ENCODE measurements at regions not wholly inside any gene's neighbourhood (a gene's known extent, or its start where the extent isn't known, plus 50 kb on each side); places are given as distances from the start of the nearest gene placed in this dataset.

DNA sequence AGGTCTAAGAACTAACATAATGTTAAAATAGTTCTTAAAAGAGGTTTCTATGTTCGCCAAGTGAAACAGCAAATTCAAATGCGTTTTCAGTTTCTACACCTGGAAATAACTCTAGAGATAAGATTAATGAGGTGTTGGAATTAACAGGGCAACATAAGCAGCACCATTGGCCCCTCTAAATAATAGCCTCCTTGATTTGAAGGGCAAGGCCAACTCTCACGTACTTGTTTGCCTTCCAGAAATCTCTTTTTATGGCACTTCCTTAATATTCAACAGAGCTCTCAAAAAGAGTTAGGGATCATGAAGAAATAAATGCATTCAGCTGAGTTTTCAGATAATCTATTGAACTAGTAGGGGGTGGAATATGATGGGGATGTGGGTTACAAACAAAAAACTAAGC is 80.9 kb downstream of the AASDHPPT start:
- Histone ChIP-seq H3K27me3 (replicated peaks; ENCODE audit: control insufficient read depth, insufficient read depth, low read length) (no peaks in the 10 kb centered on the region), H3K9me3 (peaks cover 17% of the 10 kb centered on the region), H3K4me1 (peaks cover 5% of the 10 kb centered on the region), H3K4me3 (ENCODE audit: low read depth, low read length) (no peak overlapping the region), H3K36me3 (ENCODE audit: control insufficient read depth, insufficient read depth, low read length) (no peaks in the 10 kb centered on the region)
- no peak for DNase-seq
- no TSS peak for BruUV-seq (replicated peaks)
- TF ChIP-seq, protein P1, sequence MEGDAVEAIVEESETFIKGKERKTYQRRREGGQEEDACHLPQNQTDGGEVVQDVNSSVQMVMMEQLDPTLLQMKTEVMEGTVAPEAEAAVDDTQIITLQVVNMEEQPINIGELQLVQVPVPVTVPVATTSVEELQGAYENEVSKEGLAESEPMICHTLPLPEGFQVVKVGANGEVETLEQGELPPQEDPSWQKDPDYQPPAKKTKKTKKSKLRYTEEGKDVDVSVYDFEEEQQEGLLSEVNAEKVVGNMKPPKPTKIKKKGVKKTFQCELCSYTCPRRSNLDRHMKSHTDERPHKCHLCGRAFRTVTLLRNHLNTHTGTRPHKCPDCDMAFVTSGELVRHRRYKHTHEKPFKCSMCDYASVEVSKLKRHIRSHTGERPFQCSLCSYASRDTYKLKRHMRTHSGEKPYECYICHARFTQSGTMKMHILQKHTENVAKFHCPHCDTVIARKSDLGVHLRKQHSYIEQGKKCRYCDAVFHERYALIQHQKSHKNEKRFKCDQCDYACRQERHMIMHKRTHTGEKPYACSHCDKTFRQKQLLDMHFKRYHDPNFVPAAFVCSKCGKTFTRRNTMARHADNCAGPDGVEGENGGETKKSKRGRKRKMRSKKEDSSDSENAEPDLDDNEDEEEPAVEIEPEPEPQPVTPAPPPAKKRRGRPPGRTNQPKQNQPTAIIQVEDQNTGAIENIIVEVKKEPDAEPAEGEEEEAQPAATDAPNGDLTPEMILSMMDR (IDR thresholded peaks at IDR 0.05; ENCODE audit: insufficient read depth in 1 of 2, low read depth in 1 of 2, low read length in 1 of 2, severe bottlenecking in 1 of 2, unreplicated experiment in 1 of 2) = no peak
- Mint-ChIP-seq H3K9me3 (ENCODE audit: unreplicated experiment) (peaks cover 64% of the 10 kb centered on the region), H3K27ac (ENCODE audit: unreplicated experiment) (no peak overlapping the region), H3K27me3 (ENCODE audit: insufficient read depth, unreplicated experiment) (no peaks in the 10 kb centered on the region), H3K4me1 (ENCODE audit: low read depth, unreplicated experiment) (peaks cover 16% of the 10 kb centered on the region), H3K4me3 (ENCODE audit: unreplicated experiment) (no peak overlapping the region), H3K36me3 (ENCODE audit: insufficient read depth, unreplicated experiment) (peaks cover 5% of the 10 kb centered on the region)
- intact Hi-C loops (cut with micrococcal nuclease; ENCODE audit: unreplicated experiment) = loop anchor here (5.0 to 10.0 kb wide), 2 partner anchors 564 to 676 kb away; no protein-coding TSS in a partner anchor
- ChIA-PET POLR2A (no interaction called here), CTCF (no interaction called here)

DNA sequence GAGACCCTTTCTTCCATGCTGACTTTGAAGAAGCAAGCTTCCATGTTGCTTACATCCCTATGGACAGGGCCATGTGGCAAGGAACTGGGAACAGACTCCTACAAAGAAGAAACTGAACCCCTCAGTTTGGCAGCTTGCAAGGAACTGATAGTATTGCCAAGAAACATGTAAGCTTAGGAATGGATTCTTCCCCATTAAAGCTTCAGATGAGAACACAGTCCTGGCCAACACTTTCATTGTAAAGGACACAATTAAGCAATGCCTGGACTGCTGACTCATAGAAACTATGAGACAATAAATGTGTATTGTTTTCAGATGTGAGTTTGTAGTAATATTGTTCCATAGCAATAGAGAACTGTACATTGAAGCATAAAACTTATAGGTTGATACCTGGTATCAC is 82.4 kb downstream of the AASDHPPT start:
- TF ChIP-seq, protein P1 (IDR thresholded peaks at IDR 0.05; ENCODE audit: insufficient read depth in 1 of 2, low read depth in 1 of 2, low read length in 1 of 2, severe bottlenecking in 1 of 2, unreplicated experiment in 1 of 2) = no peak
- intact Hi-C loops (cut with micrococcal nuclease; ENCODE audit: unreplicated experiment) = loop anchor here (5.0 to 10.0 kb wide), 2 partner anchors 562 to 675 kb away; no protein-coding TSS in a partner anchor
- H3K4me3 ChIP-seq (ENCODE audit: low read depth, low read length) = no peak overlapping the region
- no peaks in the 10 kb centered on the region for H3K27me3 ChIP-seq (replicated peaks; ENCODE audit: control insufficient read depth, insufficient read depth, low read length)
- no peak for DNase-seq
- Mint-ChIP-seq H3K4me3 (ENCODE audit: unreplicated experiment) (no peak overlapping the region), H3K9me3 (ENCODE audit: unreplicated experiment) (peaks cover 64% of the 10 kb centered on the region), H3K4me1 (ENCODE audit: low read depth, unreplicated experiment) (peaks cover 16% of the 10 kb centered on the region), H3K27me3 (ENCODE audit: insufficient read depth, unreplicated experiment) (no peaks in the 10 kb centered on the region), H3K27ac (ENCODE audit: unreplicated experiment) (no peak overlapping the region), H3K36me3 (ENCODE audit: insufficient read depth, unreplicated experiment) (peaks cover 5% of the 10 kb centered on the region)
- H3K4me1 ChIP-seq = peaks cover 5% of the 10 kb centered on the region
- BruUV-seq (replicated peaks) = no TSS peak
- ChIA-PET POLR2A (no interaction called here), CTCF (no interaction called here)
- peaks cover 27% of the 10 kb centered on the region for H3K9me3 ChIP-seq
- no peaks in the 10 kb centered on the region for H3K36me3 ChIP-seq (ENCODE audit: control insufficient read depth, insufficient read depth, low read length)

DNA sequence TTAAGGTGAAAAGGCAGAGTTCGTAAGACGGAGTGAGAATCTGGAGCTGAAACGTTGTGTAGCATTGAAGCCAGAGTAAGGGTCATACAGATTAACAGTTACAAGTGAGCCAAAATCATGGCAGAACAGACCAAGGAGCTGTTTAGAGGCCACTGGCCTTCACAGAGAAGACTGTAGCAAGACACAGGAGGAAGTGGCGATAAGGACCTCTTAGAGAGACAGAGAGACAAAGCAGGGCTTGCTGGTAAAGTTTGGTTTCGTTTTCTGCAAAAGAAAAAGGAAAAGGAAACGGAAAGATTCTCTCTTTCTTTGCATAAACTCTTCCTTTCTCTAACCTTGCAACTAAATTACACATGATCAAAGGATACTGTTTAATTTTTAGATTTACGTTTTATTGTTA is 83.0 kb downstream of the AASDHPPT start:
- H3K4me3 ChIP-seq (ENCODE audit: low read depth, low read length) = no peak overlapping the region
- no peak for DNase-seq
- Mint-ChIP-seq H3K4me1 (ENCODE audit: low read depth, unreplicated experiment) (peaks cover 16% of the 10 kb centered on the region), H3K27me3 (ENCODE audit: insufficient read depth, unreplicated experiment) (no peaks in the 10 kb centered on the region), H3K4me3 (ENCODE audit: unreplicated experiment) (no peak overlapping the region), H3K36me3 (ENCODE audit: insufficient read depth, unreplicated experiment) (peaks cover 5% of the 10 kb centered on the region), H3K9me3 (ENCODE audit: unreplicated experiment) (peaks cover 65% of the 10 kb centered on the region), H3K27ac (ENCODE audit: unreplicated experiment) (no peak overlapping the region)
- peaks cover 32% of the 10 kb centered on the region for H3K9me3 ChIP-seq
- CTCF ChIA-PET = no interaction called here
- TF ChIP-seq, protein P1 (IDR thresholded peaks at IDR 0.05; ENCODE audit: insufficient read depth in 1 of 2, low read depth in 1 of 2, low read length in 1 of 2, severe bottlenecking in 1 of 2, unreplicated experiment in 1 of 2) = no peak
- no peaks in the 10 kb centered on the region for H3K27me3 ChIP-seq (replicated peaks; ENCODE audit: control insufficient read depth, insufficient read depth, low read length)
- intact Hi-C loops (cut with micrococcal nuclease; ENCODE audit: unreplicated experiment) = no loop called here
- POLR2A ChIA-PET = no interaction called here
- H3K4me1 ChIP-seq = peaks cover 5% of the 10 kb centered on the region
- H3K36me3 ChIP-seq (ENCODE audit: control insufficient read depth, insufficient read depth, low read length) = no peaks in the 10 kb centered on the region
- BruUV-seq (replicated peaks) = no TSS peak

Measured in Caco-2 (cell line).